ENCODE measurements at regions not wholly inside any gene's neighbourhood (a gene's known extent, or its start where the extent isn't known, plus 50 kb on each side); places are given as distances from the start of the nearest gene placed in this dataset.

GRCh38 chr4:13710246-13710885 lies 82.8 kb upstream of the BOD1L1 start (continued):
- TF ChIP-seq POU5F1 (IDR thresholded peaks at IDR 0.05; ENCODE audit: low read depth, low read length) = no peak
- TF ChIP-seq KDM1A (IDR thresholded peaks at IDR 0.05; ENCODE audit: borderline replicate concordance, low read length) = no peak
- TF ChIP-seq CBX8 (IDR thresholded peaks at IDR 0.05; ENCODE audit: borderline replicate concordance, low read depth, low read length) = no peak
- no peak for TF ChIP-seq BACH1 (IDR thresholded peaks at IDR 0.05; ENCODE audit: low read length)
- no peak for TF ChIP-seq SIX5 (IDR thresholded peaks at IDR 0.05; ENCODE audit: low read depth, low read length)
- no peak for TF ChIP-seq RAD21 (IDR thresholded peaks at IDR 0.05 in 1 of 2, conservative IDR thresholded peaks at IDR 0.05 in 1 of 2; ENCODE audit: low read depth in 2 of 2, low read length in 2 of 2)

All from H1 (cell line).